SW 1271 (cell line): ENCODE measurements at regions not wholly inside any gene's neighbourhood (a gene's known extent, or its start where the extent isn't known, plus 50 kb on each side); places are given as distances from the start of the nearest gene placed in this dataset.

ENCODE experiments used
- DNase-seq, 2 experiments: peaks; one replicate each; lab custom pipeline; 2025; lab: John Stamatoyannopoulos, UW

DNA sequence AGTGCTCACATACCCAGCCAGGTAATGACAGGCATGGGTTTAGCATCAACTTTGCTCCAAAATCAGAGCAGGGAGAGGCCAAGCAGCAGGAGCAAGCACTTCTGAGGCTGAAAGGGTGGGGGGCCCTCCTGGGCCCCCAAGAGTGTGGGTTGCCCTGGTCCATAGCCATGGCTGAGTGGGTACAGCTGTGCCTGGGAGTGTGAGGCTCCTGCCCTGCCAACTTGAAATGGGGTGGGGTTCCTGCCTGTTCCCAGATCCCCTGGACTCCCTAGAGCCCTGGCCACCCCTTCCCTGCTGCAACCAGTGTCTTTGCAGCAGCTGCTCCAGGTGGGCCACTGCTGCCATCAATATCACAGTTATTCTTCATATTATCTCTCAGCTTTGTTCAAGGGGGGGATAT is 1224.2 kb upstream of the GJE1 start:
- DNase-seq = no peak

DNA sequence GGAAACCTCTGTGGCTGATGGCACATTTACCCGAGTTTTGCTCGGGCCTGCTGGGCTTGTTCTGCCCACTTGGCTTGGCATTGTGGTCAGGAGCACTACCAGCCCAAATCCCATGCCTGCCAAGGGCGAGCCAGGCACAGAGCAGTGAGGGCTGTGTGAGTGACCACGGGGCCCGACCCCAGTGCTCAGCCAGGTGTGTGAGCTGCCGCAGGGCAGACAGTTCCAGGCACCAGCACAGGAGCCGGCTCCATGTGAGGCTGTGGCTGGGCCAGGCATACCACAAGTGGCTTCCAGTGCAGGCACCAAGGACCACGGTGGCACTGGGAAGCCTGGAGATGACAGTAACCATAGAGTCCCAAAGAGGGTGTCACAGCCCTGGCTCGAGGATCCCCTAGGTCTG is 1225.5 kb upstream of the GJE1 start:
- DNase-seq = no peak

DNA sequence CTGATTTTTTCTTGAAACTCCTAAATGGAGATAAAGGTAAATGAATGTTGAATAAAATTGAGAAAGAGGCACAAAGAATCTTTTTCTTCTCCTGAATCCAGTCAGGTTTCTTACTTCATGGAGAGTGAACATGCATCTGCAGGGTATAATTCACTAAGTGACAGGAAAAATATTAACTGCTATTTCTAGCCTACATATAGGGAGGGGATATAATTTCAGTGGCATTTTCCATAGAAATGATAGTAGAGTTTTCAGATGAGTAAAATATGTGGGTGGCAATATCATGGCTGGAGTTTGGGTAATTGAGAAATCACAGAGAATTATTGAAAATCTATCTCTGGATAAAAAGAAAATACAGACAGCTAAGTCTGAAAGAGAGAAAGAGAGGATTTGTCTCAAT is 1227.0 kb upstream of the GJE1 start:
- DNase-seq = no peak

DNA sequence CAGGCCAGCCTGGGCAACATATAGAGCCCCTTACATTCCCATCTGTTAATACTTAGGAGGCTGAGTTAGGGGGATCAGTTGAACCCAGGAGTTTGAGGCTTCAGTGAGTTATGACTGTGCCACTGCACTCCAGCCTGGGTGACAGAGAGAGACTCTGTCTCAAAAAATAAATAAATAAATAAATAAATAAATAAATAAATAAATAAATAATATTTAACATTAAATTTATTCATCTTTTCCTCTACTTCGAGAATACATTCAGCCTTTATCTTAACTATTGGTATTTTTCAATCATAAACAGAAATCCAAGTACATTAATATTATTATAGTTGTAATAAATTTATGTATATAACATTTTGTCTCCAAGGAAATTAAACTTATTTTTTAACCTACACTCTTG is 1227.7 kb upstream of the GJE1 start:
- DNase-seq = no peak

DNA sequence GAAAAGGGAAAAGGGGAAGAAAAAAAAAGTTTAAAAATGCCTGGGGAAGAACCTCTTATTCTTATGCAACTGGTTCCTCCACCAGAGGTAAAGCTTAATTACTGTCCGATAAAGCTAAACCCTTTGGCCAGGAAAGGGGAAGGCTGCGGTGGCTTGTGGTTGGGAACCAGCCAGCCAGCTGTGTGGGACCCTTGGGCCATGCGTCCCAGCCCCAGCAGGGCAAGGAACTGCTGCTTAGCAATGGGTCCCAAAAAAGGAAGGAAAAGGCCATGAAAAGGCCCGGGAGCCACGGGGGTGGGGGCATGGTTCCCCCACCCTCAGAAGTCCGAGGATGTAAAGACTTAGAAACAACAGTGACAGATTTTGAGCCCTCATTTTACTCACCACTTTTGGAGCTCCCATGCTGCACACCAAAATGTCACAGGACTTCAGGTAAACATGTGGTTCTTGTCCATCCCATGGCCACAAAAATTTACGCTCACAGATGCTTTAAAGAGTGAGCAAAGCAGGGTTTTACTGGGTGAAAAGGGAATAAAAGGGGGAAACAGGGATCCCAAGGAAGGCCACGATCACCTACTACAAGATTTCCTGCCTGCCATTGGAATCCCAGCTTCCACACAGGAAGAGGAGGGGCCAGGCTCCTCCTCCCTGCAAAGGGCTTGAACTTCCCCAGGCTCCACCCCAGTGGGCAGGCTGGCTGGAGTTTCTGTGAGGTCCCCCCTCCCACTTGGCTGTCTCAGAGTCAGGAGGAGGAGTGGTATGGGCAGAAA is 1234.7 kb upstream of the GJE1 start:
- DNase-seq = peak; percentile 71 to 80

DNA sequence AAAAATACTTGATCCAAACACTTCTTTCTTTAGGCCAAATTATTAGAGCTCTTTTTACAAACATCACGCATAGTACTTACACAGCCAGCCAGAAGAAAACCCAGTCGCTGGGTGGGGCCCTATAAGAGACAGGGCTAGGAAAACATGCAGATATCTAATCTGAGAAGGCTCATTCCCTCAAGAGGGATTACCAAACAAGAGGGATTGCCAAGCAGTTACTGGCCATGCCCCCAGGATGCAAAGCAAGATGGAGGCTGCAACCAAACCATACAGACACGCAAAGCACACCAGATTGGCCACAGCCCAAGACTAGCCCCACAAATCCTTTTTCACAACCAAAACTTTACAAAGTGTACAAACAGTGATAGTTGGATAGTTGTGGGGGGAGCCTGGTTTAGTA is 1235.4 kb upstream of the GJE1 start:
- peak in 1 of 2 experiments; percentile 58 for DNase-seq

DNA sequence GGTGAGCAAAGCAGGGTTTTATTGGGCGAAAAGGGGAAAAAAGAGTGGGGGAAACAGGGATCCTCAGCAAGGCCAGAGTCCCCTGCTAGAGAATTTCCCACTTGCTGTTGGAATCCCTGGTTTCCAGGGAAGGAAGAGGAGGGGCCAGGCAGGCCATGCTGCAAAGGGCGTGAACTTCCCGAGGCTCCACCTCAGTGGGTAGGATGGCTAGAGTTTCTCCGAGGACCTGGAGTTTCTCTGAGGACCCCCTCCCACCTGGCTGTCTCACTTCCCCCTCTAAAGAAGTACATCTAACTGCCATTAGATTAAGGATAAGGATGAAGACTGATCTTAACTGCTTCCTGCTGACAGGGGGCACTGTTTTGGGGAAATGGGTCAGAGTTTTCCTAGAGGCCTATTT is 1239.3 kb upstream of the GJE1 start:
- DNase-seq = no peak

DNA sequence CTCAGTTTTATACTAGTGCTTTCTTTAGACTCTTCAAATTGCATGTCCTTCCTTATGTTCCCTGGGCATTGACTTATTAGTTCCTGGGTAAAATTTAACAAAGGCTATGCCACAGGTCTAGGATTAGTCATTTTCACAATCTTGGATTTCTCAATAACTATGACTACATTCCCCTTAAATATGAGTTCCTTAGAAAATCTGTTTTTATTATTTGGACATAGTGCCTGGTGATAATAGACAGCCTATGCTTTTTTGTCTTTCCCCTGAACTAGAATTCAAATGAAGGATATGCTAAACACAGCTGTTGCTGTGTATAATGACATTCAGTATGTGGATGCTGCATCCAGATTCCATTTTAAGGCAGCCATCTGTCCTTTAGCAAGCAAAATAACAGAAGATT is 1252.8 kb upstream of the GJE1 start:
- no peak for DNase-seq

DNA sequence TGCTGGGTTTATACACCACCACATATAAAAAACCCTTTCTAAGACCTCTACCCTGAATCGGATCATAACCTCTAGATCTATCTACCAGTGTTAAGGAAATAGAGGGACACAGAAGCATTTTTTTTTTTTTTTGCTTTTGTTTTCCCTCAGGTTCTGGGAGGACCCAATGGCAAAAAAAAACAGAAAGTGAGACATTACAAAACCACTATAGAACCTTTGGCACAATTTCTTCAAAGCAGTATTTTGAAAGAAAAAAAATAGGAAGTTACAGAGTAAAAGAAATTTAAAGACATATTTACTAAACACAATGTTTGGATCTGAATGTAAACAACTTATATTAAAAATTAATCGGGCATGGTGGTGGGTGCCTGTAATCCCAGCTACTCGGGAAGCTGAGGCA is 1258.7 kb upstream of the GJE1 start:
- no peak for DNase-seq

DNA sequence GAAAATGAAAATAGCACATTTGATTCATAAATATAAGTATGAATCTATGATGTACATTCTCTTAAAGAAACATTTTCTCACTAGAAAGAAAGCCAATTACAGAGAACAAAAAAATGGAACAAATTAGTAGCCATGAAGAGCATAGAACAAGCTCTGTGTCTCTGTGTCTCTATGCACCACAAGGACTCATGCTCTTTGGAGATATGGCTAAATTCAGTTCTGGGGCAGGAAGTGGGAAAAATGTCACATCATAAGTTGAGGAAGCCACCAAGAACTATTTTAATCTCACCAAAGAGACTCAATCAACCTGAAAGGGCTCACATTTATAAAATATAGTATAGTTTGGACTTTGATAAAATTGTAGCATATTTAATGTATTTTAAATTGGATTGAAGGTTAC is 1259.8 kb upstream of the GJE1 start:
- no peak for DNase-seq

DNA sequence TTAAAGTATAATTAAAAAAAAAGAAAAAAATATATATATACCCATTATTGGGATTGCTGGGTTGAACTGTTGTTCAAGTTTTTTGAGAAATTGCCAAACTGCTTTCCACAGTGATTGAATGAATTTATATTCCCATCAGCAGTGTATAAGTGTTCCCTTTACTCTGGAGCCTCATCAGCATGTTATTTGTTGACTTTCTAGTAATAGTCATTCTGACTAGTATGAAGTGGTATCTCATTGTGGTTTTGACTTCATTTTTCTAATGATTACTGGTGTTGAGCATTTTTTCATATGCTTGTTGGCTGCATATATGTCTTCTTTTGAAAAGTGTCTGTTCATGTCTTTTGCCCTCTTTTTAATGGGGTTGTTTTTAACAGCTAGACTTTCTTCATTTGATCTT is 1260.8 kb upstream of the GJE1 start:
- DNase-seq = no peak

DNA sequence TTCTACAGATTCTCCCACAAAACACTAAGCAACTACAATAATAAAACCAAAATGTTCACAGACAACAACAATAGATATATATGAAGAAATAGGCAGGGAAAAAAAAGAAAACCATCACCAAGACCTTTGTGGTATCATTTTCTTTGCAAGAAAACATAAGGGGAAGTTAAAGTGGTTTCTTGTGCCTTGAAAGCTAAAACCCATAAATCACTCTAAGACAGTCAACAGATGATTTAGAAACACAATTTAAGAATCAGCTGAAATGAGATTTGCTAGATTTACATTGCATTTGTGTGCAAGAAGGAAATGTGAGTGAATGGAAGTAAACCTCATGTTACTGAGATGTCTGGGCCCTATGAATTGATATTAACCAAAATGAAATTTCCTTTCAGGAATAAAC is 1265.4 kb upstream of the GJE1 start:
- no peak for DNase-seq

DNA sequence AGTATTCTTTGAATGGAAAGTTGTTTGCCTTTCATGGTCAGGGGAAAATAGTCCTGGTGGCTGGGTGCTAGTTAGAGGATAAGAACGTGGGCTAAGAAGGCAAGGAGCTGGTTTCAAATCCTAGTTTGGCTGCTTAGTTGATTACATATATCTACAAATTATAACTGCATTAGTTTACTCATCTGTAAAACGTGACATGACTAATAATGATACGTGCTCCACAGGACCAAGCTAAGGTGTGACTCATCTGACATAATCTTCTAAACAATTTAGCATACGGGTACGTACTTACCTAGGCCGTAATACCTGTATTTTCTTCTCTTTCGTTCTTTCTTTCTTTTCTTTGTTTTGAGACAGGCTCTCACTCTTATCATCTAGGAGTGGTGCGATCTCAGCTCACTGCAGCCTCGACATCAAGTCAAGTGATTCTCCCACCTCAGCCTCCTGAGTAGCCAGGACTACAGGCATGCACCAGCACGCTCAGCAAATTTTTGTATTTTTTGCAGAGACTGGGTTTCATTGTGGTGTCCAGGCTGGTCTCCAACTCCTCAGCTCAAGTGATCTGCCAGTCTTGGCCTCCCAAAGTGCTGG is 1274.2 kb upstream of the GJE1 start:
- peak in 1 of 2 experiments; percentile 41 for DNase-seq

DNA sequence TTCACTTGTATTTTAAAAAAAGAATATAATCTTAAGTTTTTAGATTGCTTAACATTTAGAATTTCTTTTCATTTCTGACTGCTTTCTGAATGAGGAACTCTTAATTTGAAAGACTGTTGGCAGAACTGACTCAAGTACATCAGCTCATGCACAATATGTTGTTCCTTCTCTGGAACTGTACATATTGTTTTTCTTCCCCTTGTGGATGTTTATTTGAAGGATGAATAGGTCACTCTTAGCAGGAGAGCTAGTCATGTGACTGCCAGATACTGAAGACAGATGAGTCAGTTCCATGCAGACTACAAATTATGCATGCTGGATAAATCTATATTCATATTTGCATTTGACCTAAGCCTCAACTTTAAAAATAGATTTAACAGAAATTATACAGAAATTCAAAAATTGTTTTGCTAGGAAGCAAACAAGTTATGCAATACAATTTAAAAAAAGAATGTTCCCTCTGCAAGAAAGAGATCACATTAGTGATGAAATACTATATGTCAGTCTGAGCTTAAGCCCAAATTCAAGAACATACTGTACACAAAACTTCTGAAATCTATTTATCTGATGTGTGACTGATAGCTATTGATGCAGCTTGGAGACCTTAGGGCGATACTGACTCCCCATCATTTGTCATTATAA is 1274.9 kb upstream of the GJE1 start:
- peak in 1 of 2 experiments; percentile 47 for DNase-seq

DNA sequence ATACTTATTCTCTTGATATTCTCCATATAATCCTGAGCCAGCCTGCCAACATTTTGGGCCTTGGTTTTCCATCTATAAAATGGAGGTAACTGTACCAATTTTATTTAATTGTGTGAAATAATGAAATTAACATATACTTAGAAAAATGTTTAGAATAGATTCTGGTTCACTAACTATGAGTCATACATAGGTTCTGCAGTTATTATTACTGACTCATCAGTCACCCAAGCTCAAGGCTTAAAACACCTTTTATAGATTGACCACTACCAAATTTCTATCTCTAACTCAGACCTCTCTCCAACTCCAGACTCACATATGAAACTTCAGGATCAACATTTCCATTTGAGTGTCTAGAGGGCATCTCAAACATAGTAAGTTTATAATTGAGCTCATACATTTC is 1277.2 kb upstream of the GJE1 start:
- DNase-seq = no peak

DNA sequence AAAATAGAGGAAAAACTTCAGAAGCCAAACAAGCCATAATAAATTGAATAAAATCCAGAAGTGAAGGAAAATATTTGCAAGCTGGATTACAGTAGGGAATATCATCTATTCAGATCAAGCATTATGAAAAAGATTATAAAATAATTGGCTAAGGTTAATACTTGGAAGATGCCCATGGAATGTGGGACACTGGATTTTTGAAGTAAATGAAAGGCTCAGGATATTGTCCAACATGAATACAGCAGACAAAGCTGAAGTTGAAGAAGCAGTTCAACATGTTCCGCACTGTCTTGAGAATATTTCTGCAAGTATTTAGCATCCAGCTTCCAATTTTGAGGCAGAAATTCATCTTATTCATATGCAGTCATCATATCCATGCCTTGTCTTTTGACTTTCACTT is 1278.4 kb upstream of the GJE1 start:
- no peak for DNase-seq

DNA sequence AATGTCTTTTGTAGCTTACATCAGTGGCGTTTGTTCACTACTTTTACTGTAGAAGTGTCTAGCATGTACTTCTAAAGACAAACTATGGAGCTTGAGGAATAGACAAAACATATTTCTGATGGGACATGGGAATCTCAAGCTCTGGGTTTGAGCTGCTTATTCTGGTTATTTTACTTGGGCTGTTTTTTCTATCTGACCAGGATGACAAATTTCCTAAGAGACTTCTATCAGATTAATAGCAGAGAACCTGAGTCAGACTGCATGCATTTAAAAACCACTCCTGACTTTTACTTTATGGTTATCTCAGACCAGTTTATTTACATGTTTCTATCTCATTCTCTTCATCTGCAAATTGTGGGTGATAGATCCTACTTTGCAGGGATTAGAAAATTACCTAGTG is 1282.3 kb upstream of the GJE1 start:
- no peak for DNase-seq

DNA sequence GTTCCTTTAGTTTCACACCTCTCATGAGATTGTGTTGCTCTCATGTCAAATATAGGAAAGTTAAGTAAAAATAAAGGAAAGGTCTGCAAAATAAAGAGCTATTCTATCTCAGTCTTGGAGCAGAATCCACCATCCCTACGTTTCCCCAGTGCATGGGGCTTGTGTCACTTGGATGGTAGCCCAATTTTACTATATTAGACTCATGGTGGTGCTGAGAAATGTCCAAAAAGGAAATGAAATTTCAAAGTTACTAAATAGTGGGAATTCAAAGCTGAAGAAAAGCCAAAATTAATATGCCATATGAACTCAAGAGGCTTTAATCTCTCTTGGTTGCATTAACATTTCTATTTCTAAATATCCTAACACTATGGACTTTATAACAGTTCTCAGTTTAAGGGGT is 1283.3 kb upstream of the GJE1 start:
- no peak for DNase-seq

DNA sequence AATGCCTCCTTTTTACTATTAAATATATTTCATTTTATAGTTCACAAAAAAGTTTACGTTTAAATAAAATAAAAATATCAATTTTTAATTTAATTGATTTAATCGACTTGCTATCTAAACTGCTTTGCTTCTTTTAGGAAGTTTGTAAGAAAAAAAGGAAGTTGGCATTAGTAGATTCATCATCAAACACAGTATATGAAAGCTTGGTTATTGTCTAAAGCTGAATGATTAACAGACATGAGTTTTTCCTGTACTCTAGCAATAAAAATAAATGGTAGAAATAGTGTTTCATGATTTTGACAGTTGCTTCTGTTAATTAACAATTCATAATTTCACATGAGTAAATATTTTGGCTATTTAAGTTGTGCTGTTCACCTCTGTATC is 1285.5 kb upstream of the GJE1 start:
- no peak for DNase-seq

DNA sequence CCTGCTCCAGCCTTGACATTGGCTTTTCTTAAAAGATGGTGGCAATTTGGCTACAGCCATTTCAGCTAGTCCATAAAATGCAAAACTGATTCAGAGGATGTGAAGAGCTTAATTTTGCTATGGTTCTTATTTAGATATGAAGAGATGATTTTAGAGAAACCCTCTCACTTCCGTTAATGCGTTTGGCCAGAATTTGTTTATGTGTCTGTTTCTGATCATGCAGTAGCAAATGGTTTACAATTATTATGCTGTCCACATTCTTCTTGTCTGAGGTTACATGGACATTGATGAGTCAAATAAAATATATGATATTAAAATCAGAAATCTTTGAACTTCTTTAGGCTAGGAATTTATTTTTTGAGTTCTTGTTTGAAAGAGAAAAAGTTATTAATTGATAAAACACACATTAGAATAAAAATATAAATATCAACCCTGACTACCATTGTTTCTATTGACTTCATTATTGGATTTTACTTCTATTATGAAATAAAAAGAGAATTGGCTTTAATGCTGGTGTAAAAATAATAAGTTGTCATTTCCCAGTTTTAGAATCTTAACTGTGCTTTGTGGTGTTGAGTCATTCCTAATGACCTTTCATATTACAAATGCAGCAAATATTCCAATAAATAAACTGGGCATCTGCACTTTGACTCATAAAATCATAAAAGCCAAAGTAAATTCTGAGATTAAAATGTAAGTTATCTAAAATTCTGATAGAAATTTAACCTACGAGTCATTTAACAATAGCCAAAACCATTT is 1286.0 kb upstream of the GJE1 start:
- no peak for DNase-seq

DNA sequence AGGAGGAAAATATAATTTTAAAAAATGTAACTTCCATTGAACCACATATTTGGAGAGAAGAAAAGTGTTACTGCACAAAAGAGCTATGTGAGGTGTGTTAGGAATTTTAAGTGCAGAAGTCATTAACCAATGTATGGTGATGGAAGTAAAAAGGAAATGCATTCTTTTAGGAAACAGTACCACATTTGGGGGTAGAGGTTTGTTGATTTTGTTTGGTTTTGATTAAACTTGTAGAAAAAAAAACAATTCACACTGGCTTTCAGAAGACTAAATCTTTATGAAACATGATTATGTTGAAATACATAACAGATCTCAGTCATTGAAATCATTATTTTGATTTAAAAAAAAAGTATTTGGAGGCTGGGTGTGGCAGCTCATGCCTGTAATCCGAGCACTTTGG is 1287.0 kb upstream of the GJE1 start:
- DNase-seq = no peak

DNA sequence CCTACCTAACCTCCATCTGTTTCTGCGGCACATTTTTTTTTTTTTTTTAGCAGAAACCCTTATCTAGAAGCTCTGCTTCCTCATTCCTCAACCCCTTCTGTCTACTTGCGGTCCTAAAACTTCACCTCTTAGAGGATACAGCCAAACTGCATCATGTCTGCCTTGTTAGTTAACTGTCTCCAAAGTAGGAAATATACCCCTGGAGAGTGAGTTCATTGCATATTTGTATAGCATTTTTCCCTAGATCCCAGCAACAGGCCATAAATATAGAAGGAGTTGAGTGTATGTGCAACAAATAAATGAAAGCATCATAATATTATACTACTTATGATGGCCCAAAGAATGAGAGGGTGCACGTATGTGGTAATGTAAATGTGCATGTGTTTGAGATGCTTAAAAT is 1288.6 kb upstream of the GJE1 start:
- no peak for DNase-seq

DNA sequence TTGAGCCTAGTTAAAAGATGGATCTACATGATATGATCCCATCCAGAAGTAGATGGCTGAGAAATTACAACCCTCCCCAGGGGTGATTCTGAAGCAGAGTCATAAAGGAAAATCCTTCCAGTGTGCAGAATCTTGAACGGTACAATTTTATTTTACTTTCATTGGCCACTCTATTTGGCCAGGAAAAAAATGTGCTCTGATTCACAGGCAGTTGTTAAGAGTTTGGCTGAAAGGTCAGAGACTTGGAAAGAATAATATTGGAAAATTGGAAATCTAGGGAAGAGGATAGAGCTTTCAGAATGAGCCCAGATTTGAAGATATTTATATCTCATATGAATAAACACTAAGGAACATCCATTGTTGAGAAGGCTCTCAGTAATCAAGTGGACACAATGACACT is 1299.3 kb upstream of the GJE1 start:
- DNase-seq = no peak
